ENCODE measurements at regions not wholly inside any gene's neighbourhood (a gene's known extent, or its start where the extent isn't known, plus 50 kb on each side); places are given as distances from the start of the nearest gene placed in this dataset.
A peak's percentile ranks its signal among the peaks of the same experiment; 100 is the strongest.
"Not testable (repeated sequence)": the region's sequence is repeated elsewhere in the genome, so short reads cannot be mapped to it uniquely, and the experiment has no call there.

- TF ChIP-seq CTCF (IDR thresholded peaks at IDR 0.05) = peak in 3 of 4 experiments; percentile 26 to 43 (median 41)
- not testable (repeated sequence) for TF ChIP-seq POLR2A (IDR thresholded peaks at IDR 0.05)
These were observed 163.9 kb upstream of the TGIF2LX start for GRCh38 chrX:89757767-89758166.
